OCI-LY3 (cell line): ENCODE measurements at regions not wholly inside any gene's neighbourhood (a gene's known extent, or its start where the extent isn't known, plus 50 kb on each side); places are given as distances from the start of the nearest gene placed in this dataset.

Source experiments
- CTCF ChIP-seq: fragments of 200-600, 300-600 bp; sonication (generic); IDR thresholded peaks from 2 replicates; pipeline ENCODE4 v1.5.1; 2014; ENCODE audit warnings: antibody characterized with exemption, low read length, low read depth
- EZH2phosphoT487 ChIP-seq: fragments of 200-600 bp; shearing (Covaris generic); IDR thresholded peaks from 2 replicates; pipeline ENCODE4 v1.6.1; 2018; ENCODE audit warnings: antibody characterized with exemption, mixed run types, low read depth

GRCh38 chr14:105659935-105660527 lies 133.6 kb downstream of the TMEM121 start:
- no peak for TF ChIP-seq EZH2phosphoT487
- no peak for TF ChIP-seq CTCF
